SK-N-SH treated with all-trans-retinoic acid at 6 μM for 48 hours (cell line): ENCODE measurements at regions not wholly inside any gene's neighbourhood (a gene's known extent, or its start where the extent isn't known, plus 50 kb on each side); places are given as distances from the start of the nearest gene placed in this dataset.

ENCODE experiments used
- ISL1 ChIP-seq: fragments of 250-450 bp; sonication (Bioruptor Pico); IDR thresholded peaks from 2 replicates; pipeline ENCODE4 v2.1.2; 2022; ENCODE audit warnings: mild to moderate bottlenecking, moderate library complexity
- PATZ1 ChIP-seq: fragments of 250-450 bp; sonication (Bioruptor Pico); IDR thresholded peaks from 2 replicates; pipeline ENCODE4 v1.8.0; 2020; ENCODE audit warnings: mild to moderate bottlenecking, moderate library complexity, borderline replicate concordance
- POU6F1 ChIP-seq: fragments of 250-450 bp; sonication (Bioruptor Pico); IDR thresholded peaks from 2 replicates; pipeline ENCODE4 v1.8.0; 2021; ENCODE audit warnings: low read depth, mild to moderate bottlenecking, moderate library complexity, borderline replicate concordance
- RARB ChIP-seq: fragments of 250-450 bp; sonication (Bioruptor Pico); IDR thresholded peaks from 2 replicates; pipeline ENCODE4 v1.8.0; 2021; ENCODE audit warnings: mild to moderate bottlenecking, moderate library complexity
- TOX ChIP-seq: fragments of 250-450 bp; sonication (Bioruptor Pico); IDR thresholded peaks from 2 replicates; pipeline ENCODE4 v1.8.0; 2021; ENCODE audit warnings: mild to moderate bottlenecking, moderate library complexity, borderline replicate concordance
- ZNF8 ChIP-seq: fragments of 450-650 bp; formaldehyde crosslinking; IDR thresholded peaks from 2 replicates; pipeline ENCODE4 v1.5.0; 2020; ENCODE audit warnings: mild to moderate bottlenecking, moderate library complexity

GRCh38 chr2:222000326-222000725 is 298.5 kb downstream of the PAX3 start:
- TF ChIP-seq POU6F1 (CRISPR knock-in tag) = no peak
- no peak for TF ChIP-seq ISL1 (CRISPR knock-in tag)
- no peak for TF ChIP-seq RARB (CRISPR knock-in tag)
- TF ChIP-seq TOX (CRISPR knock-in tag) = no peak
- TF ChIP-seq ZNF8 = no peak
- TF ChIP-seq PATZ1 (CRISPR knock-in tag) = no peak
